ENCODE measurements at regions not wholly inside any gene's neighbourhood (a gene's known extent, or its start where the extent isn't known, plus 50 kb on each side); places are given as distances from the start of the nearest gene placed in this dataset.

DNA sequence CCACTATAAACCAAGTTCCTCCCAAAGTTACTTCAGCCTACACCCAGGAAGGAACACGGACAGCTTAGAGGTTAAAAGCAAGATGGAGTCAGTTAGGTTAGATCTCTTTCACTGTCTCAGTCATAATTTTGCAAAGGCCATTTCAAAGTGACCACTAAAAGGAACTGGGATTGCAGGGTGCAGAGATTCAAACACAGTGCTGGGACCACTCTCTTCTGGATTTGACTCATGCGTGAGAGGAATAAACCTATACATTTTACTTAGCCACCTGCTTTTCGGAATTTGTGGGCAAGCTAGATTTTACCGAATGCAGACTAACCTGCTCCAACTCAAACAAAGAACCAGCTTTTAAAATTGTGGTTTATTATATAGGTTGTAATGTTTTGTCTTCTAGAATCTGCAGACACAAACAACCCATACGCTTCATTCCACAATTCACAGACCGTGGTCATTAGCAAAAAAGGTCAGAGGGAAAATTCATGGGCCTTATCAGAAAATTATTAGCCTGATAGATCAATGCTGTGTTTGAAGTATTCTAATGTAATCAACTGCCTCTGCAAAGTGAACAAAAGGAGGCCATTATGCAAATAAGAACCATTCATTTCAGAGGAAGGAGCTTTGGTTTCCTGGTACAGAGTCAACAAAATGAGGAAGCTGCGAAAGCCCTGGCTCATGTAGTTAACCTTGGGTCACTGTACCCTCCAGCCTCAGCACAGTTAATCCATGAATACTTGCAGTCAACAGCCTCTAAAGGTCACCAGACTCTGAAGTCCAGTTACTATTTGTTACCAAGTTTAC lies 342.7 kb upstream of the KLF6 start:
- TF ChIP-seq POLR2A (IDR thresholded peaks at IDR 0.05; ENCODE audit: low read depth, low read length), result no peak
- no peak for TF ChIP-seq TAF1 (IDR thresholded peaks at IDR 0.05; ENCODE audit: low read depth, low read length)
- TF ChIP-seq SPI1 (IDR thresholded peaks at IDR 0.05; ENCODE audit: low read depth, low read length), result peak; percentile 91
